ENCODE measurements at regions not wholly inside any gene's neighbourhood (a gene's known extent, or its start where the extent isn't known, plus 50 kb on each side); places are given as distances from the start of the nearest gene placed in this dataset.
"Not testable (repeated sequence)": the region's sequence is repeated elsewhere in the genome, so short reads cannot be mapped to it uniquely, and the experiment has no call there.

- H3K27ac ChIP-seq (ENCODE audit: low read depth in 2 of 2, low read length in 2 of 2); H3K9me3 ChIP-seq (ENCODE audit: control insufficient read depth in 2 of 3, insufficient read depth in 1 of 3, low read length in 3 of 3); H3K36me3 ChIP-seq (ENCODE audit: control insufficient read depth in 2 of 3, insufficient read depth in 3 of 3, low read length in 3 of 3); H3K27me3 ChIP-seq (ENCODE audit: control insufficient read depth, insufficient read depth, low read length); FAIRE-seq; intact Hi-C loops (cut with DNase I); H3K4me1 ChIP-seq (ENCODE audit: control insufficient read depth in 2 of 3, insufficient read depth in 2 of 3, low read depth in 1 of 3, low read length in 3 of 3); H3K9ac ChIP-seq (ENCODE audit: low read length in 3 of 3); H3K4me3 ChIP-seq (ENCODE audit: low read length in 3 of 3): not testable (repeated sequence)
- DNase-seq = peak in 1 of 5 donors; percentile 29
Observed at GRCh38 chr7:57060506-57060905, 71.7 kb downstream of the ZNF479 start.

GRCh38 chr7:57016341-57016740 is 115.9 kb downstream of the ZNF479 start:
- H3K4me1 ChIP-seq (ENCODE audit: control insufficient read depth in 2 of 3, insufficient read depth in 2 of 3, low read depth in 1 of 3, low read length in 3 of 3); H3K4me3 ChIP-seq (ENCODE audit: low read length in 3 of 3); intact Hi-C loops (cut with DNase I); DNase-seq; H3K27me3 ChIP-seq (ENCODE audit: control insufficient read depth, insufficient read depth, low read length); H3K9ac ChIP-seq (ENCODE audit: low read length in 3 of 3); H3K36me3 ChIP-seq (ENCODE audit: control insufficient read depth in 2 of 3, insufficient read depth in 3 of 3, low read length in 3 of 3); FAIRE-seq; H3K9me3 ChIP-seq (ENCODE audit: control insufficient read depth in 2 of 3, insufficient read depth in 1 of 3, low read length in 3 of 3); H3K27ac ChIP-seq (ENCODE audit: low read depth in 2 of 2, low read length in 2 of 2): not testable (repeated sequence)

- H3K4me3 ChIP-seq (ENCODE audit: low read length in 3 of 3); H3K9me3 ChIP-seq (ENCODE audit: control insufficient read depth in 2 of 3, insufficient read depth in 1 of 3, low read length in 3 of 3); H3K27ac ChIP-seq (ENCODE audit: low read depth in 2 of 2, low read length in 2 of 2); H3K9ac ChIP-seq (ENCODE audit: low read length in 3 of 3); intact Hi-C loops (cut with DNase I); H3K36me3 ChIP-seq (ENCODE audit: control insufficient read depth in 2 of 3, insufficient read depth in 3 of 3, low read length in 3 of 3); H3K27me3 ChIP-seq (ENCODE audit: control insufficient read depth, insufficient read depth, low read length); H3K4me1 ChIP-seq (ENCODE audit: control insufficient read depth in 2 of 3, insufficient read depth in 2 of 3, low read depth in 1 of 3, low read length in 3 of 3); FAIRE-seq: not testable (repeated sequence)
- DNase-seq = peak in 1 of 5 donors; percentile 69
Observed at GRCh38 chr7:57013707-57014106, 118.5 kb downstream of the ZNF479 start.

- FAIRE-seq; H3K27ac ChIP-seq (ENCODE audit: low read depth in 2 of 2, low read length in 2 of 2); H3K36me3 ChIP-seq (ENCODE audit: control insufficient read depth in 2 of 3, insufficient read depth in 3 of 3, low read length in 3 of 3); H3K9me3 ChIP-seq (ENCODE audit: control insufficient read depth in 2 of 3, insufficient read depth in 1 of 3, low read length in 3 of 3); H3K9ac ChIP-seq (ENCODE audit: low read length in 3 of 3); H3K27me3 ChIP-seq (ENCODE audit: control insufficient read depth, insufficient read depth, low read length); H3K4me3 ChIP-seq (ENCODE audit: low read length in 3 of 3); intact Hi-C loops (cut with DNase I); DNase-seq; H3K4me1 ChIP-seq (ENCODE audit: control insufficient read depth in 2 of 3, insufficient read depth in 2 of 3, low read depth in 1 of 3, low read length in 3 of 3): not testable (repeated sequence)
Observed at GRCh38 chr7:57012907-57013306, 119.3 kb downstream of the ZNF479 start.

GRCh38 chr7:57009230-57009629 is 123.0 kb downstream of the ZNF479 start:
- not testable (repeated sequence) for FAIRE-seq

GRCh38 chr7:57005974-57006373 is 126.3 kb downstream of the ZNF479 start:
- H3K4me1 ChIP-seq (ENCODE audit: control insufficient read depth in 2 of 3, insufficient read depth in 2 of 3, low read depth in 1 of 3, low read length in 3 of 3); H3K9me3 ChIP-seq (ENCODE audit: control insufficient read depth in 2 of 3, insufficient read depth in 1 of 3, low read length in 3 of 3); H3K4me3 ChIP-seq (ENCODE audit: low read length in 3 of 3); H3K27ac ChIP-seq (ENCODE audit: low read depth in 2 of 2, low read length in 2 of 2); H3K36me3 ChIP-seq (ENCODE audit: control insufficient read depth in 2 of 3, insufficient read depth in 3 of 3, low read length in 3 of 3); H3K9ac ChIP-seq (ENCODE audit: low read length in 3 of 3); FAIRE-seq; intact Hi-C loops (cut with DNase I); DNase-seq; H3K27me3 ChIP-seq (ENCODE audit: control insufficient read depth, insufficient read depth, low read length): not testable (repeated sequence)

More at GRCh38 chr7:57009230-57009629, 123.0 kb downstream of the ZNF479 start:
- H3K9ac ChIP-seq (ENCODE audit: low read length in 3 of 3); H3K27ac ChIP-seq (ENCODE audit: low read depth in 2 of 2, low read length in 2 of 2); H3K4me1 ChIP-seq (ENCODE audit: control insufficient read depth in 2 of 3, insufficient read depth in 2 of 3, low read depth in 1 of 3, low read length in 3 of 3); H3K27me3 ChIP-seq (ENCODE audit: control insufficient read depth, insufficient read depth, low read length); H3K36me3 ChIP-seq (ENCODE audit: control insufficient read depth in 2 of 3, insufficient read depth in 3 of 3, low read length in 3 of 3); H3K4me3 ChIP-seq (ENCODE audit: low read length in 3 of 3); intact Hi-C loops (cut with DNase I); H3K9me3 ChIP-seq (ENCODE audit: control insufficient read depth in 2 of 3, insufficient read depth in 1 of 3, low read length in 3 of 3): not testable (repeated sequence)
- DNase-seq = peak in 1 of 5 donors; percentile 59

GRCh38 chr7:57003821-57004220 is 128.4 kb downstream of the ZNF479 start:
- H3K27me3 ChIP-seq (ENCODE audit: control insufficient read depth, insufficient read depth, low read length); H3K36me3 ChIP-seq (ENCODE audit: control insufficient read depth in 2 of 3, insufficient read depth in 3 of 3, low read length in 3 of 3); H3K27ac ChIP-seq (ENCODE audit: low read depth in 2 of 2, low read length in 2 of 2); intact Hi-C loops (cut with DNase I); H3K9ac ChIP-seq (ENCODE audit: low read length in 3 of 3); FAIRE-seq; H3K9me3 ChIP-seq (ENCODE audit: control insufficient read depth in 2 of 3, insufficient read depth in 1 of 3, low read length in 3 of 3); H3K4me3 ChIP-seq (ENCODE audit: low read length in 3 of 3); H3K4me1 ChIP-seq (ENCODE audit: control insufficient read depth in 2 of 3, insufficient read depth in 2 of 3, low read depth in 1 of 3, low read length in 3 of 3): not testable (repeated sequence)
- peak in 1 of 5 donors; percentile 29 for DNase-seq

GRCh38 chr7:57001926-57002325 is 130.3 kb downstream of the ZNF479 start:
- H3K36me3 ChIP-seq (ENCODE audit: control insufficient read depth in 2 of 3, insufficient read depth in 3 of 3, low read length in 3 of 3); H3K9me3 ChIP-seq (ENCODE audit: control insufficient read depth in 2 of 3, insufficient read depth in 1 of 3, low read length in 3 of 3); FAIRE-seq; H3K4me1 ChIP-seq (ENCODE audit: control insufficient read depth in 2 of 3, insufficient read depth in 2 of 3, low read depth in 1 of 3, low read length in 3 of 3); intact Hi-C loops (cut with DNase I); H3K27ac ChIP-seq (ENCODE audit: low read depth in 2 of 2, low read length in 2 of 2); H3K27me3 ChIP-seq (ENCODE audit: control insufficient read depth, insufficient read depth, low read length); H3K4me3 ChIP-seq (ENCODE audit: low read length in 3 of 3); H3K9ac ChIP-seq (ENCODE audit: low read length in 3 of 3): not testable (repeated sequence)
- DNase-seq = peak in 1 of 5 donors; percentile 57

- H3K9ac ChIP-seq (ENCODE audit: low read length in 3 of 3); H3K4me3 ChIP-seq (ENCODE audit: low read length in 3 of 3); H3K4me1 ChIP-seq (ENCODE audit: control insufficient read depth in 2 of 3, insufficient read depth in 2 of 3, low read depth in 1 of 3, low read length in 3 of 3); FAIRE-seq; H3K36me3 ChIP-seq (ENCODE audit: control insufficient read depth in 2 of 3, insufficient read depth in 3 of 3, low read length in 3 of 3); intact Hi-C loops (cut with DNase I); H3K27me3 ChIP-seq (ENCODE audit: control insufficient read depth, insufficient read depth, low read length); H3K9me3 ChIP-seq (ENCODE audit: control insufficient read depth in 2 of 3, insufficient read depth in 1 of 3, low read length in 3 of 3); H3K27ac ChIP-seq (ENCODE audit: low read depth in 2 of 2, low read length in 2 of 2): not testable (repeated sequence)
- peak in 1 of 5 donors; percentile 32 for DNase-seq
Observed at GRCh38 chr7:56993779-56994178, 138.5 kb downstream of the ZNF479 start.
